Keratinocyte (primary cell): ENCODE measurements at regions not wholly inside any gene's neighbourhood (a gene's known extent, or its start where the extent isn't known, plus 50 kb on each side); places are given as distances from the start of the nearest gene placed in this dataset.

Source experiments
- DNase-seq: peaks from one replicate; pipeline ENCODE4 v3.0.0-alpha.2; 2011; ENCODE audit warnings: low read depth, missing footprints, low spot score
- FAIRE-seq: peaks from 2 replicates; lab custom pipeline; 2011; peaks lifted over from hg19 to GRCh38; lab: Jason Lieb, UNC
- H2AFZ ChIP-seq: 2 replicates; pipeline ENCODE4 v1.6.0; 2012; ENCODE audit warnings: low read length, control low read depth, inconsistent platforms; ENCODE audit not compliant: control insufficient read depth
- H3K27ac ChIP-seq: 2 replicates; pipeline ENCODE4 v1.5.1; 2011; ENCODE audit warnings: low read length; ENCODE audit not compliant: control insufficient read depth, insufficient read depth
- H3K27me3 ChIP-seq: 3 replicates; pipeline ENCODE4 v1.6.0; 2011; ENCODE audit warnings: low read length; ENCODE audit not compliant: control insufficient read depth, insufficient read depth; ENCODE audit errors: extremely low read depth
- H3K36me3 ChIP-seq, 2 experiments: 2 replicates in 1 of 2; 3 replicates in 1 of 2; pipeline ENCODE4 v1.5.1; 2011; ENCODE audit warnings: low read length in 2 of 2, mild to moderate bottlenecking in 1 of 2; ENCODE audit not compliant: control insufficient read depth in 2 of 2, insufficient read depth in 2 of 2; ENCODE audit errors: extremely low read depth in 1 of 2
- H3K4me1 ChIP-seq: 3 replicates; pipeline ENCODE4 v1.5.1; 2011; ENCODE audit warnings: low read length; ENCODE audit not compliant: control insufficient read depth, insufficient read depth; ENCODE audit errors: extremely low read depth
- H3K4me2 ChIP-seq: 3 replicates; pipeline ENCODE4 v1.6.0; 2011; ENCODE audit warnings: low read depth, low read length; ENCODE audit not compliant: control insufficient read depth, insufficient read depth; ENCODE audit errors: extremely low read depth
- H3K4me3 ChIP-seq, 3 experiments: fragments of 200-600 bp in 1 of 3; sonication (generic) in 1 of 3; 2 replicates in 2 of 3; 3 replicates in 1 of 3; pipeline ENCODE4 v1.5.1; 2011 to 2016; ENCODE audit warnings: low read length in 3 of 3, mild to moderate bottlenecking in 3 of 3, control low read depth in 2 of 3, inconsistent platforms in 1 of 3, low read depth in 1 of 3, mixed read lengths in 1 of 3, mixed run types in 1 of 3, moderate library complexity in 1 of 3; ENCODE audit not compliant: control insufficient read depth in 2 of 3, insufficient read depth in 2 of 3; ENCODE audit errors: extremely low read depth in 1 of 3
- H3K79me2 ChIP-seq: 2 replicates; pipeline ENCODE4 v1.6.0; 2012; ENCODE audit warnings: low read length; ENCODE audit not compliant: control insufficient read depth, insufficient read depth
- H3K9ac ChIP-seq: 3 replicates; pipeline ENCODE4 v1.6.0; 2011; ENCODE audit warnings: low read length; ENCODE audit not compliant: control insufficient read depth, insufficient read depth; ENCODE audit errors: extremely low read depth
- H3K9me1 ChIP-seq: 3 replicates; pipeline ENCODE4 v1.6.0; 2011; ENCODE audit warnings: low read length; ENCODE audit not compliant: control insufficient read depth, insufficient read depth; ENCODE audit errors: extremely low read depth
- H3K9me3 ChIP-seq: 2 replicates; pipeline ENCODE4 v1.5.1; 2012; ENCODE audit warnings: low read depth, low read length; ENCODE audit not compliant: control insufficient read depth
- H4K20me1 ChIP-seq: 3 replicates; pipeline ENCODE4 v1.6.0; 2011; ENCODE audit warnings: low read length; ENCODE audit not compliant: control insufficient read depth, insufficient read depth; ENCODE audit errors: extremely low read depth
- EZH2 ChIP-seq: IDR thresholded peaks from one replicate; pipeline ENCODE4 v1.6.1; 2012; ENCODE audit warnings: inconsistent platforms, mild to moderate bottlenecking, low read length, moderate library complexity
- dilution Hi-C: fragments of 300-500 bp; cut with MboI; formaldehyde crosslinking; loops from one replicate; pipeline ENCODE4 v1.7.0; 2020; ENCODE audit warnings: low sequenced_read_pairs; ENCODE audit not compliant: extremely low pct_ligation_motif_present
- TF ChIP-seq, protein P1 (sequence below), 3 experiments: IDR thresholded peaks in 1 of 3; conservative IDR thresholded peaks in 1 of 3; optimal IDR thresholded peaks in 1 of 3; 2 replicates in 2 of 3; 3 replicates in 1 of 3; pipeline versions ENCODE3 to v1.5.1; 2011; ENCODE audit warnings: low read length in 3 of 3, mild to moderate bottlenecking in 3 of 3, moderate library complexity in 2 of 3, control low read depth in 1 of 3, inconsistent platforms in 1 of 3; ENCODE audit not compliant: insufficient read depth in 2 of 3; ENCODE audit errors: extremely low read depth in 1 of 3

DNA sequence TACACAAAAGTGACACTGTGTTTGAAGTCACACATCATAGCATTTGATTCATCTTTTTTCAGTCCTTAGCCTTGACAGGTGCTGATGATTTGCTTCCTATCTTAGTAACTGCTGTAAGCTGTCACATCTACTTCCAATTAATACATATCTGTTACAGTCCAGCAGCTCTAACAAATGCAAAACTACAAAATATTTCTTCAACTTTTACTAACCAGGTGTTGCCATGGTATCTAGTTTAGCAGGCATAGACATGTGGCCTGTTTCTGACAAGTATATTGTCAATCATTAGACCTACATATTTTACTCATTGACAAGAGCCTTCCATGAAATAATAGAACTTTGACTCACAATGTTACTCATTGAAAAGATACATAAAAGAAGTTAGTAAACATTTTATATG is 1159.7 kb downstream of the GRIK2 start:
- no peaks in the 10 kb centered on the region for H3K4me1 ChIP-seq
- H4K20me1 ChIP-seq = no peaks in the 10 kb centered on the region
- H3K36me3 ChIP-seq = no peaks in the 10 kb centered on the region
- H3K4me2 ChIP-seq = no peak overlapping the region
- dilution Hi-C loops = no loop called here
- no peaks in the 10 kb centered on the region for H3K79me2 ChIP-seq
- TF ChIP-seq, protein P1, sequence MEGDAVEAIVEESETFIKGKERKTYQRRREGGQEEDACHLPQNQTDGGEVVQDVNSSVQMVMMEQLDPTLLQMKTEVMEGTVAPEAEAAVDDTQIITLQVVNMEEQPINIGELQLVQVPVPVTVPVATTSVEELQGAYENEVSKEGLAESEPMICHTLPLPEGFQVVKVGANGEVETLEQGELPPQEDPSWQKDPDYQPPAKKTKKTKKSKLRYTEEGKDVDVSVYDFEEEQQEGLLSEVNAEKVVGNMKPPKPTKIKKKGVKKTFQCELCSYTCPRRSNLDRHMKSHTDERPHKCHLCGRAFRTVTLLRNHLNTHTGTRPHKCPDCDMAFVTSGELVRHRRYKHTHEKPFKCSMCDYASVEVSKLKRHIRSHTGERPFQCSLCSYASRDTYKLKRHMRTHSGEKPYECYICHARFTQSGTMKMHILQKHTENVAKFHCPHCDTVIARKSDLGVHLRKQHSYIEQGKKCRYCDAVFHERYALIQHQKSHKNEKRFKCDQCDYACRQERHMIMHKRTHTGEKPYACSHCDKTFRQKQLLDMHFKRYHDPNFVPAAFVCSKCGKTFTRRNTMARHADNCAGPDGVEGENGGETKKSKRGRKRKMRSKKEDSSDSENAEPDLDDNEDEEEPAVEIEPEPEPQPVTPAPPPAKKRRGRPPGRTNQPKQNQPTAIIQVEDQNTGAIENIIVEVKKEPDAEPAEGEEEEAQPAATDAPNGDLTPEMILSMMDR (optimal IDR thresholded peaks at IDR 0.05 in 1 of 3, IDR thresholded peaks at IDR 0.05 in 1 of 3, conservative IDR thresholded peaks at IDR 0.05 in 1 of 3; ENCODE audit: extremely low read depth in 1 of 3, insufficient read depth in 2 of 3, low read length in 3 of 3) = no peak
- TF ChIP-seq EZH2 = no peak
- H3K9me3 ChIP-seq = no peaks in the 10 kb centered on the region
- H3K27ac ChIP-seq = no peak overlapping the region
- H3K9me1 ChIP-seq = no peaks in the 10 kb centered on the region
- no peak overlapping the region for H3K4me3 ChIP-seq
- no peak overlapping the region for H2AFZ ChIP-seq
- no peaks in the 10 kb centered on the region for H3K27me3 ChIP-seq
- DNase-seq = no peak
- H3K9ac ChIP-seq = no peak overlapping the region
- FAIRE-seq = no peak

DNA sequence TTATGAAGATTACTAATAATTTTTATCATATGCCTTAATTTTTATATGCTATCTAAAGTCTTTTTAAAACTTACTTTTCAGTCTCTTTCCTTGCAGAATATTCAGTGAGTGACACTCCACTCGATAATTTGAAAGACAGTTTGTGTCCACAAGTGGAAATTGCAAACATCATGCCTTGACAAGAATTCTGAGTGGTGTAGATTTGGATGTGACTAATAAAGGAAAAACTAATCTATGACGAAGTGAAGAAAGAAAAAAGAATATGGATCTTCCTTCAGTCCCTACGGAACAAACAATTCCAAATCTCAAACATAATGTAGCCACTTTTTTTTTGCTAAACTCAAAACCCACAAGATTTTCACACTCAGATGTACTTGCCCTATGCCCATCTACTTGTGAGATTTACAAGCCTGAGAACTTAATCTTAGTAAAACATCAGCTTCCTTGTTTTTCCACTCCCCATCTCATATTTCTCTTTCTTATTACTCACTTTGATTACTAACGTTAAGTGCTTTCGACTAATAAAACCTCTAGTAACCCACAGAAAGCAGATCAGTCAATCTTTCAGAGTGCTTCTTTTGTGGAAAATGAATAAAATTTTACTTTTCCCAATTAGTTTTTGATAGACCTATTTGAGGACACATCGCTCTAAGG is 1155.8 kb downstream of the GRIK2 start:
- Histone ChIP-seq H3K79me2 (no peaks in the 10 kb centered on the region), H3K9me3 (no peaks in the 10 kb centered on the region), H3K4me3 (no peak overlapping the region), H3K27ac (no peak overlapping the region), H3K9me1 (no peaks in the 10 kb centered on the region), H3K4me2 (no peak overlapping the region), H3K27me3 (no peaks in the 10 kb centered on the region), H4K20me1 (no peaks in the 10 kb centered on the region), H3K9ac (no peak overlapping the region), H3K36me3 (no peaks in the 10 kb centered on the region), H2AFZ (no peak overlapping the region), H3K4me1 (no peaks in the 10 kb centered on the region)
- FAIRE-seq (no peak), DNase-seq (no peak)
- no peak for TF ChIP-seq EZH2
- TF ChIP-seq, protein P1 (optimal IDR thresholded peaks at IDR 0.05 in 1 of 3, IDR thresholded peaks at IDR 0.05 in 1 of 3, conservative IDR thresholded peaks at IDR 0.05 in 1 of 3; ENCODE audit: extremely low read depth in 1 of 3, insufficient read depth in 2 of 3, low read length in 3 of 3) = no peak
- dilution Hi-C loops = no loop called here
